ENCODE measurements at regions not wholly inside any gene's neighbourhood (a gene's known extent, or its start where the extent isn't known, plus 50 kb on each side); places are given as distances from the start of the nearest gene placed in this dataset.
"Not testable (repeated sequence)": the region's sequence is repeated elsewhere in the genome, so short reads cannot be mapped to it uniquely, and the experiment has no call there.

DNA sequence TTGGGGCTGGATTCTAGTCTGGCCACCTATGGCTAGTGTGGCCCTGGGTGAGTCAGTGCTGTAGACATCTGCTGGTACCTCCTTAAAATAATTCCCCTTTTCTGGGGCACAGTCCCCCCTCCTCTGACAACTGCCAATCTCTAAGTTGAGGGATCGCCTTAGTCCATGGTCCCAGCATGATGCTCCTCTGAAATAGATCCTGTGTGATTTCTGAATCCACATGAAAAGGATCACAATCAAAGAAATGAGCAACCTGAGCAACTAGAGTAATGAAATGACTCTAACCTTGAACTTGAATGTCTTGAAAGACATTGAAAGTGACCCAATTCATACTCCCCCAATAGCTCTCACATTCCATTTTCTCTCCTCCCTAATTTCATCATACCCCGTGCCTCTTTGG, 332.5 kb downstream of the VRK1 start:
- DNase-seq (ENCODE audit: low read depth in 4 of 4, low spot score in 1 of 4), result no peak

DNA sequence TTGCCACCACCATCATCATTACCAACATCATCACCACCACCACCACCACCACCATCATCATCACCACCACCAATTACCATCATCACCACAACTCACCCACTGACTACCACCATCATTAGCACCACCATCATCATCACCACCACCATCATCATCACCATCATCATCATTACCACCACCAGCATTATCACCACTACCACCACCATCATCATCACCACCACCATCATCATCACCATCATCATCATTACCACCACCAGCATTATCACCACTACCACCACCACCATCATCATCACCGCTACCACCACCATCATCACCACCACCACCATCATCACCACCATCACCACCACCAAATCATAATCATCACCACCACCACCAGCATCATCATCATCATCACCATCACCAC, 338.7 kb downstream of the VRK1 start:
- not testable (repeated sequence) for DNase-seq (ENCODE audit: low read depth in 4 of 4, low spot score in 1 of 4)

DNA sequence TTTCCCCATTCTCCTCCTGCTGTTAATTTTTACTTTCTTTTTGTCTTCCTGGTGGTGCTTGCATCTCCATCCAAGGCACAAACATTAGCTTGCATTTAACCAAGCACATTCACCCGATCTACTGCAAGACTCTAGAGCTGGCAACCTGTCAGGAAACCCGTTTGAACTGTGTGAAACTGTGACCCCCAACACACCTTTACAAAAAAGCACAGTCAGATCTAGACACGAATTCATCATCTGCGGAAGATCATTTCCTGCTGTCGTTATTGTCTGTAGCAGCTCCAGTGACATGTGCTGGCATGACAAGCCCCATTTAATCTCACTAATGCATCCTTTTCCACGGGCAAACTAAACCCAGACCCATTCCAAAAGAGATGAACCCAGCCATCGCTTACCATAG, 340.5 kb downstream of the VRK1 start:
- DNase-seq (ENCODE audit: low read depth in 4 of 4, low spot score in 1 of 4), result no peak

DNA sequence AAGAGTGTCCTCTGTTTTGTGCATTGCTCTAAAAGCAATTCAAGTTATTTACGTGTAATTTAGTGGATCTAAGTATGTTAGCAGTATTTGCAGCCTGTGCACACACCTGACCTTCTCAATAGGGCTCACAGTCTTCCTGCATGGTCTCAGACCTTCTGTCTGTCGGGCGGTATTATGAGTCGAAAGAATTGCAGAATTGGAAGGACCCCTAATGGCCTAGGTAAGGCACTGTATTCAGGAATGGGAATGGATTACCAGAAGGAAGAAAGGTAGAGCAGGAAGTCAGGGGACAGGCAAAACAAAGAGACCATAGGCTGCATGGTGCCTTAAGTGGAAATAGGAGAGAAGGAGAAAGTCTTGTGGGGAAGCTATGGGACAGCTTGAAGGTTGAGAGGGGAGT, 341.6 kb downstream of the VRK1 start:
- DNase-seq (ENCODE audit: low read depth in 4 of 4, low spot score in 1 of 4), result no peak

DNA sequence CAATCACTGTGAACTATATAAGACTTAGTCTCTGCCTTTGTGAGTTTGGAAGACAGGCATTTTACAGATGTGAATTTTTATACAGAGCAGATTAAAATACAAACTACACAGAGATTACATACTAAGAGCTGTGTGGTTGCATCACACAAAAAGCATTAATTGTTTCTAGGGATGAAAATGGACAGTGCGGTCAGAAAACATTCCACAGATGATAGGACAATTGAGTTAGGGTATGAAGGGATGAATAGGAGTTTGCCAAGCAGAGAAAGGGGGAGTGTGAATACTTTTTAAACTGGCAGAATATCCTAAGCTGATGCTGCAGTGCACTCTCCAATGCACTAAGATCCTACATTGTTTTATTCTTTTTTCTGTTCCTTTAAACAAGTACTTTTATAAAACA, 345.8 kb downstream of the VRK1 start:
- DNase-seq (ENCODE audit: low read depth in 4 of 4, low spot score in 1 of 4), result no peak

DNA sequence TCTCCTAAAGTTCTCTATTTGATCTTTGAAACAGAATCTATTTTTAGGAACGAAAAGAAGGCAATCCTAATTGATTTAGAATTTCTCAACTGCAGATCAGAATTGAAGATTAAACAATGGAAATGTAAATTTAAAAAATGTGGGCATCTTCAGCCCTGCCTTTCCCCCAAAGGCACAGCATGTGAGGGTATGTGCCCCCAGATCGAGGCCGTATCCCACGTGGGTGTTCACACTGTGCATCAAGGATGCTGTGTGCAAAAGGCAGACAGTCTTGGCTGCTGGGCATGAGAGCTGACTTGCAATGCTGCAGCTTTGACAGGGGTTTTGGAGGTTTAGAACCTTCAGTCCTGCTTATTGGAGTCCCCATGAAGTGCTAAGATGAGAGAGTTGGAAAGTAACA, 346.3 kb downstream of the VRK1 start:
- DNase-seq (ENCODE audit: low read depth in 4 of 4, low spot score in 1 of 4), result no peak

DNA sequence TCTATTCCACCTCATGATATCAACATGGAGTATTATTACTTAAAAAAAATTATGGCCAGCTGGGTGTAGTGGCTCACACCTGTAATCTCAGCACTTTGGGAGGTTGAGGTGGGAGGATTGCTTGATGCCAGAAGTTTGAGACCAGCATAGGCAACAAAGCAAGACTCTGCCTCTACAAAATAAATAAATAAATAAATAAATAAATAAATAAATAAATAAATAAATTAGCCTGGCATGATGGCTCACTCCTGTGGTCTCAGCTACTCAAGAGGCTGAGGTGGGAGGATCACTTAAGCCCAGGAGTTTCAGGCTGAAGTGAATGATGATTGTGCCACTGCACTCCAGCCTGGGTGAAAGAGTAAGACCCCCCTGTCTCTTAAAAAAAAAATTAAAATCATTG, 350.8 kb downstream of the VRK1 start:
- not testable (repeated sequence) for DNase-seq (ENCODE audit: low read depth in 4 of 4, low spot score in 1 of 4)

DNA sequence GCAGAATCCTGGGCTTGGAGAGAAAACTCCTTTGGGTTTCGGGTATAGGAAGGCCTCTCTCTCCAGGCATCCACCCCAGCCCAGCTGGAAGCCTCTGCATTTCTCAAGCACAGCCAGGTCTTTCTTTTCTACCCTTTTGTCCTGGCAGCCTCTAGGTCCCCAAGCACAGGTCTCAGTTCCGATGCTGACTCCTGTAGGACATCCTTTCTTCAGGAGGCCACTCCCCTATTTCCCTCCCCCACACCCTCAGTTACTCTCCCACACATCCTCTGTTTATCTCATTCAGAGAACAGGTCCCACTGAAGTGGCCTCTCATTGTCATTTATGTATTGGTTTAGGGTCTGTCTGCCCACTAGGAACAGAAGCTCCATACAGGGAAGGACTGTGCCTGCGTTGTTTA, 352.6 kb downstream of the VRK1 start:
- no peak for DNase-seq (ENCODE audit: low read depth in 4 of 4, low spot score in 1 of 4)

DNA sequence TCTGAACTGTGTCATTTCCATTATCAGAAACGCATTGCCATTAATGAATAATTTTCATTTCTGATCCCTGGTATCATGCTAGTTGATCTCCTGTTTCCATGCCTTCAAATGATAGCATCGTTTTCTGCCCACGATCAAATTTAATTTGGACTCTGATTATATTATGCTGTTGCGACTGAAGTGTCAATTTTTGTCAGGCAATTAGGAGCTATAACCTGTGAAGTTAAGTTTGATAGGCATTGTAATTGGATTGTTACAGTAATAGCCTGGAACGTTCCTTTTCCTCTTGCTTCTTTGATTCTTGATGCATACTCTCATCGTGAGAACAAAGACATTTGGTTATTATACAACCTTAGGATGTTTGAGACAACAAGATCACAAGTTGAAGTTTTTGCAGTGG, 356.3 kb downstream of the VRK1 start:
- no peak for DNase-seq (ENCODE audit: low read depth in 4 of 4, low spot score in 1 of 4)

DNA sequence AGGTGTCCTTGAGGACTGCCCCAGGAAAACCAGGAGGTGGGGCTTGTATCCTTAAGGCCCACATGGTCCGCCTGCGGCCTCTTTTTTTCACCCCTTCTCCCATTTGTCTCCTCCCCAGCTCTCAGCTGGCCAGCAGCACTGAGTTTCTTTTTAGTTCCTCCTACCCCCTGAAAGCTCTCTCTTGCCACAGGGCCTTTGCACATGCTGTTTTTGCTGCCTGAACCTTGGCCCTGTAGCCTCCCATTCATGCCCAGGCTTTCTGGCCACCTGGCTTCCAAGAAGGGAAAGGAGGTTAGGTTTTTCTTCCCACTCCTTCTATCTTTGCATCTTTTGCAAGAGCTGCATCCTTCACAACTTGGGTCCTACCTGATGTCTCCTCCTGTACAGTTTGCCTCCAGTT, 358.1 kb downstream of the VRK1 start:
- no peak for DNase-seq (ENCODE audit: low read depth in 4 of 4, low spot score in 1 of 4)

DNA sequence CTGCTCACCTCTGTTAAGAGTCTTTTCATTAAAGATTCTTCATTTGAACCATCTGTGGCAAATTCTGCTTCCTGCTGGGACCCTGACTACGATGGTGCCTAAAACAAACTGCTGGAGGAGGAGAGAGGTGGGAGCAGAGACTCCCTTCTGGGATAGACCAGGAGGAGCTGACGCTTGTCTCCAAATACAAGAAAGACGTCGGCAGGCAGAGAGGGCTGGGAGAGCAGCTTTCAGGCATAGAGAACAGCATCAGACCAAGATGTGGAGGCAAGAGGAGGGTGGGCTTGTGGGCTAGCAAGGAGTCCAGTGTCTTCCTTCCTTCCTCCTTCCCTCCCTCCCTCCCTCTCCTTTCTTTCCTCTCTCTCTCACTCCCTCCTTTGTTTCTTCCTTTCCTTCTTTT, 358.6 kb downstream of the VRK1 start:
- DNase-seq (ENCODE audit: low read depth in 4 of 4, low spot score in 1 of 4), result no peak

DNA sequence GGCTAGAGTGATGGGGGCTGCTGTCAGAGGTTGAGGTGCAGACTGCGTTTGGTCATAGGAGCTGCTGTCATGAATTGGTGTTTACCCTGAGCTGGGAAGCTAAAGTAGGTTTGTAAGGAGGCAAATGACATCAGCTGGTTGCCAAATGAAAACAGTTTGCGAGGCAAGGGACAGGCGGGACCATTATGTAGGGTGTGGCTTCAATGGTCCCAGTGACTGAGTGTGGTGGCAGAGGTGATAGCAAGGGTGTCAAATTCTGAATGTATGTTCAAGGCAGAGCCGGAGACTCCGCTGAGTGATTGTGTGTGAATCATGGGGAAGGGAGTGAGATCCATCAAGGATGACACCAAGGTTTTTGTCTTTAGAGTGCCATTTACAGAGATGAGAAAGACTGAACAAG, 359.5 kb downstream of the VRK1 start:
- no peak for DNase-seq (ENCODE audit: low read depth in 4 of 4, low spot score in 1 of 4)

DNA sequence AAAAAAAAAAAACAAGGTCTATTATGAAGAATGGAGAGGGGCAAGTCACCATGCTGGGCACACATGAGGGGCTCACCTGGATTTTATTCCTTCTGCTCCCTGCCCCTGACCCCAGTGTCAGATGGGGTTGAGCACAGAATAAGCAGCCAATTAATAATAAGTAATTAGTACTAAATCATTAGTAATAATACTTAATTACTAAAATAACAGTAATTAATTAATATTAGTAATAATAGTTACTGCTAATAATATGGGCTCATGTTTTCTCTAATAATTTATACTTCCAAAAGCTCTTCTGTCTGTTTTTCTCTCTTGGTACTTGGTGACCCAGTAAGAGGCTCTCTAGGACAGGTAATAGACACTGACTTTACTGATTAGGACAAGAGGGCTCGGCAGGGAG, 360.9 kb downstream of the VRK1 start:
- DNase-seq (ENCODE audit: low read depth in 4 of 4, low spot score in 1 of 4), result no peak

DNA sequence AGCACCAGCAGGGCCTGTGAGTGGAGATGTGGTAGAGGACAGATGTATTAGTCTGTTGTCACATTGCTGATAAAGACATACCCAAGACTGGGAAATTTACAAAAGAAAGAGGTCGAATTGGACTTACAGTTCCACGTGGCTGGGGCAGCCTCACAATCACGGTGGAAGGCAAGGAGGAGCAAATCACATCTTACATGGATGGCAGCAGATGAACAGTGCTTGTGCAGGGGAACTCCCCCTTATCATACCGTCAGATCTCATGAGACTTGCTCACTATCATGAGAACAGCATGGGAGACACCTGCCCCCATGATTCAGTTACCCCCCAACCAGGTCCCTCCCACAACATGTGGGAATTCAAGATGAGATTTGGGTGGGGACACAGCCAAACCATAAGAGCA, 361.9 kb downstream of the VRK1 start:
- no peak for DNase-seq (ENCODE audit: low read depth in 4 of 4, low spot score in 1 of 4)

DNA sequence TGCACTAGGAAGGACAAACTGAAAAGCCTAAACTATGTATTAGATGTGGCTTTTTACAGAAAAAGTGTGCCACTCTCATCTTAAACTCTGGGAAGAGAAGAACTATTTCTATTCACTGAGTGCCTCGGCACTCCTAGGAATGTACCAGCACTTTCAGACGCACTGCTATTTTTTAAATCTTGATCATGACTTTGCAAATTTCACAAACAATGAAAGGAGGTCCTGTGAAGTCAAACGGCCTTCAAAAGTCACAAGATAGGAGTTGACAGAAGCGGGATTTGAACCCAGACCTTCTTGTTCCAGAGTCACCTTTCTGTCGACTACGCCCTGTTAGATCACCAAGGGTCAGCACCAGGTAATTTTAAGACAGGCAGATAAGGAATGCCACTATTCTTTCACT, 365.4 kb downstream of the VRK1 start:
- DNase-seq (ENCODE audit: low read depth in 4 of 4, low spot score in 1 of 4), result no peak

DNA sequence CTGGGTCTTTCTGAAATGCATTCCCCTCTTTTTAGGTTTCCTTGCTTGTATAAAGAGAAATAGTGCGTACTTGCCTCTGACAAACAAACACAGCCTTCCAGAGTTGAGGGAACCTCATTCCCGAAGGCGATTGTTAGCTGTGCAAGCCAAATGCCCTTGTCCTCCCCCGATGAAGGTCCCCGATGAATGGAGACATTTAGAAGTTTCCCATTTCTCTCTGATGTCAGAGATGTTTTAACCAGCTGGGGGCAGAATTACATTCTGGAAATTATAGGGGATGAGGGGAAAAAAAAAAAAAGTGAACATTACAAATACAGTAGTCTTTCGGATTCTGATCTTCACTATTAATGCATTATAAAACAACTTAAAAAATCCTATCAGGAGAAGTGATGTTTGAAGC, 366.8 kb downstream of the VRK1 start:
- no peak for DNase-seq (ENCODE audit: low read depth in 4 of 4, low spot score in 1 of 4)

DNA sequence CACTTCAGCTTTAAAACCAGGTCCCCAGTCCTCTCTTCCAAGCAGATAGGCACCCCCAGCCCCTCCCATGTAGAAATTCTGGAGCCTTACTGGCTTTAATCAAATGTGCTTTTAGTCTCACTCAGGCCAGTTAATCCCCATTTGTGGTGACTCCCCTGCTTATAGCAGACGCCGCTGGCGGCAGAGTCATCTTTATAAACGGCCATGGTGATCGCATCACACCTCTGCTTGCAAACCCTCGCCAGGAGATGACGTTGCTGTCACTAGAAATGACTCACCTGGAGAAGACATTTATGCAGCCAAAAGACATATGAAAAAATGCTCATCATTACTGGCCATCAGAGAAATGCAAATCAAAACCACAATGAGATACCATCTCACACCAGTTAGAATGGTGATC, 369.3 kb downstream of the VRK1 start:
- DNase-seq (ENCODE audit: low read depth in 4 of 4, low spot score in 1 of 4), result no peak

DNA sequence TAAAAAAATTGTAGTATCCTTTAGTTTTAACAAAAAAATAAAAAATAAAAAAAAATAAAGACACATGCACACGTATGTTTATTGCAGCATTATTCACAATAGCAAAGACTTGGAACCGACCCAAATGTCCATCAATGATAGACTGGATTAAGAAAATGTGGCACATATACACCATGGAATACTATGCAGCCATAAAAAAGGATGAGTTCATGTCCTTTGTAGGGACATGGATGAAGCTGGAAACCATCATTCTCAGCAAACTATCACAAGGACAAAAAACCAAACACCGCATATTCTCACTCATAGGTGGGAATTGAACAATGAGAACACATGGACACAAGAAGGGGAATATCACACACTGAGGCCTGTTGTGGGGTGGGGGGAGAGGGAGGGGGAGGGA, 370.4 kb downstream of the VRK1 start:
- DNase-seq (ENCODE audit: low read depth in 4 of 4, low spot score in 1 of 4), result not testable (repeated sequence)

DNA sequence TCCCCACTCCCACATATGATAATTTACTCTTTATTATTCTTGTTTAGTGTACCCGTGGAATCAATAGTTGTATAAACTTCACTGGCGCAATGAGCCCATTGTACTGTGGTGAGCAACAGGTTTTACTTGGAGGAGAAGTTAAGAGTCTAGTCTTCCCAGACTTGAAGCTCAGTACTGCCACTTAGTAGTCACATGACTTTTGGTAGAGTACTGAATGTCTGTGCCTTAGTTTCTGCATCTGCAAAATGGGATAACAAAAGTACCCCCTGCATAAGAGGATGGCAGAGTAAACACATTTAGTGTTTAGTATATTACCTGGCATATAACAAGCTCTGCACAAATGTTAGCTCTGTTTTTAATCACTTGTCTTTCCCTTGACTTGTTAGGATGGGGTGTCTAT, 375.5 kb downstream of the VRK1 start:
- no peak for DNase-seq (ENCODE audit: low read depth in 4 of 4, low spot score in 1 of 4)

DNA sequence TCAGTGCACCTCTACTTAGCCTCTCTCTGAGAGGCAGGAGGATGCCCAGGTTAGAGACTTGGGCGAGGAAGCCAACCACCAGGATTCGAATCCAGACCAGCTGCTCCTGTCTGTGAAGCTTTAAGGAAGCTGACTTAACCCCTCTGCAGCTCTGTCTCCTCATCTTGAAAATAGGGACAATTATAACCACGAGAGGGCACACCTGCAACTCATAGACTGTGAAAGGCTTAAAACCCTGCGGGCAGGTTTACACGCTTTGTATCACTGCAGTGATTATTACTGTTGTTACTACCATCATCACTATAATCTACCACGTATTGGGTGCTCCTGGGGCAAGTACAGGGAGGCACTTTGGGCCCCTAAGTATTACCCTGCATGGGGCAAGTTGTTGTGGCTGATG, 379.8 kb downstream of the VRK1 start:
- DNase-seq (ENCODE audit: low read depth in 4 of 4, low spot score in 1 of 4), result peak in 1 of 4 experiments; percentile 21

DNA sequence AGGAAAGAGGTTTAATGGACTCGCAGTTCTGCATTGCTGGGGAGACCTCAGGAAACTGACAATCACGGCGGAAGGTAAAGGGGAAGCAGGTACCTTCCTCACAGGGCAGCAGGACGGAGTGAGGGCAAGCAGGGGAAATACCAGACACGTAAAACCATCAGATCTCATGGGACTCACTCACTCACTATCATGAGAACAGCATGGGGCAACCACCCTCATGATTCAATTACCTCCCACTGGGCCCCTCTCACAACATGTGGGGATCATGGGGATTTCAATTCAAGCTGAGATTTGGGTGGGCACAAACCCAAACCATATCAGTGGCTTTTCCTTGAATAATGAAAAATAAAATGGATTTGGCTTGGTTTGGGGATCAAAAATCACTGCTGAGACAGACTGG, 380.5 kb downstream of the VRK1 start:
- no peak for DNase-seq (ENCODE audit: low read depth in 4 of 4, low spot score in 1 of 4)

DNA sequence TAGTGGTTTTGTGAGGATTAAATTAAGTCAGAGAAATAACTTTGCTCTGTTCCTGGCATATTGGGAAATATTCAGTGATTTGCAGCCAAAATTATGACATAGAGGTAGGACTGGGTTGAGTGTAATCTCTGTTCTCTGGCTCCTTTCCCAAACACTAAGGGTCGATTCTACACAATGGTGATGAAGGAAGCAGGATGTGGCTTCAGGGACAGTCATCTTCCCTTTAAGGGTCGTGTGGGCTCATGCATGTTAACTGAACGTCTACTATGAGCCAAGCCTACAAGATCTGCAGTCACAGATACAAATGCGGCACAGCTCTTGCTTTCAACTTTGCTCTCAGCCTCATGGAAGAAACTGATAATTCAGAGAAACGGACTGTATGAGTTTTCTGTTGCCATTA, 381.6 kb downstream of the VRK1 start:
- DNase-seq (ENCODE audit: low read depth in 4 of 4, low spot score in 1 of 4), result no peak

DNA sequence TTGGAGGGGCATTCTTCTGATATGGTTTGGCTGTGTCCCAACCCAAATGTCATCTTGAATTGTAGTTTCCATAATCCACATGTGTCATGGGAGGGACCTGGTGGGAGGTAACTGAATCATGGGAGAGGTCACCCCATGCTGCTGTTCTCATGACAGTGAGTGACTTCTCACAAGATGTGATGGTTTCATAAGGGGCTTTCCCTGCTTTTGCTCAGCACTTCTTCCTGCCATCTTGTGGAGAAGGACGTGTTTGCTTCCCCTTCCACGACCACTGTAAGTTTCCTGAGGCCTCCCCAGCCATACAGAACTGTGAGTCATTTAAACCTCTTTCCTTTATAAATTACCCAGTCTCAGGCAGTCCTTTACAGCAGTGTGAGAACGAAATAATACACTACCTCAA, 382.4 kb downstream of the VRK1 start:
- DNase-seq (ENCODE audit: low read depth in 4 of 4, low spot score in 1 of 4), result no peak
